ENCODE measurements at regions not wholly inside any gene's neighbourhood (a gene's known extent, or its start where the extent isn't known, plus 50 kb on each side); places are given as distances from the start of the nearest gene placed in this dataset.
"Not testable (repeated sequence)": the region's sequence is repeated elsewhere in the genome, so short reads cannot be mapped to it uniquely, and the experiment has no call there.

DNA sequence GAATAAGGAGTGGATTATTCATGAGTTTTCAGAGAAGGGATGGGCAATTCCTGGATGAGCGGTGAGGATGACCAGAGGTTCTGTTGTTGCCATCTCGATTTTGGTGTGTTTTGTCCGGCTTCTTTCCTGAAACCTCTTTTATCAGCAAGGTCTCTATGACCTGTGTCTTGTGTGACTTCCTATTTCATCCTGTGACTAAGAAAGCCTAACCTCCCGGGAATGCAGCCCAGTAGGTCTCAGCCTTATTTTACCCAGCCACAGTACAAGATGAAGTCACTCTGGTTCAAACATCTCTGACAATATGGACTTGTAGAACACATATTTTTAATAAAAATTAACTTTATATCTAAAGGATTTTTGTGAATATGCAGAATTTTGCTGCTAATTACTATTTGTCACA, 716.4 kb downstream of the FSCB start:
- DNase-seq = no peak
- in situ Hi-C loops (cut with MboI; ENCODE audit: low pct_unique_long_range_greater_than_20kb, low sequenced_read_pairs) = no loop called here

GRCh38 chr14:43789458-43789857, 717.6 kb downstream of the FSCB start:
- no peak for DNase-seq
- in situ Hi-C loops (cut with MboI; ENCODE audit: low pct_unique_long_range_greater_than_20kb, low sequenced_read_pairs) = no loop called here

DNA sequence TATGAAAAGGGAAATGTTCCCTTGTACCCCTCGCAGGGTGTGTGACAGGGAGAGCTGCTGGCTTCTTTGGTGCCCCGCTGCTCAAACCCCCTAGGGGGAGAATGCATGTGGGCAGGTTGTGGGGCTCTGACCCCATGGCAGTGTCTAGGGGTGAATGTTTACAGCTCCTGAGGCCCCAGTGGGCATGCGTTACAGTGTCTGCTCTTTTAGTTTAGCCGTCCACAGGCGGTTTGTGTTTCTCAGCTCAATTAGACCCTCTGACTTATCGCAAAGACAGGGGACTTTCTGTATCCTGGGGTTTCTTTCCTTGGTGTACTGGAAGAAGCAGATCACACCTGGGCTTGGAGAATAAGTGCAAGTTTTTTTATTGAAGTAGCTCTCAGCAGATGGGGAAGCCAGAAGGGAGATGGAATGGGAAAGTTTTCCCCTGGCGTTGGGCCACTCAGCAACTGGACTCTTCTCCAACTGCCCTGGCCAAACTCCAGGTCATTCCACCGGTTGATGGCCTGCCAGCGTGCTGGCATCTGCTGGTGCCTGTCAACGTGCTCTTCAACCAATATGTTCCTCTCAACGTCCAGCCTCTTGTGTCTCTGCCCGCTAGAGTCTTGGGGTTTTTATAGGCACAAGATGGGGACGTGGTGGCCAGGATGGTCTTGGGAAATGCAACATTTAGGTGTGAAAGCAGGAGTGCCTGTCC, 720.9 kb downstream of the FSCB start:
- in situ Hi-C loops (cut with MboI; ENCODE audit: low pct_unique_long_range_greater_than_20kb, low sequenced_read_pairs) = no loop called here
- DNase-seq = no peak

DNA sequence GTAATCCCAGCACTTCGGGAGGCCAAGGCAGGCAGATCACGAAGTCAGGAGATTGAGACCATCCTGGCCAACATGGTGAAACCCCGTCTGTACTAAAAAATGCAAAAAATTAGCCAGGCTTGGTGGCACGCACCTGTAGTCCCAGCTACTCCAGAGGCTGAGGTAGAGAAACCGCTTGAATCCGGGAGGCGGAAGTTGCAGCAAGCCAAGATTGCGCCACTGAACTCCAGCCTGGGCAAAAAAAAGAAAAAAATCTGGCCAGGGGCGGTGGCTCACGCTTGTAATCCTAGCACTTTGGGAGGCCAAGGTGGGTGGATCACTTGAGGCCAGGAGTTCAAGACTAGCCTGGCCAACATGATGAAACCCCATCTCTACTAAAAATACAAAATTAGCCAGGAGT, 722.7 kb downstream of the FSCB start:
- DNase-seq; in situ Hi-C loops (cut with MboI; ENCODE audit: low pct_unique_long_range_greater_than_20kb, low sequenced_read_pairs): not testable (repeated sequence)

GRCh38 chr14:43778937-43779639, 728.0 kb downstream of the FSCB start:
- in situ Hi-C loops (cut with MboI; ENCODE audit: low pct_unique_long_range_greater_than_20kb, low sequenced_read_pairs) = no loop called here
- DNase-seq = no peak

DNA sequence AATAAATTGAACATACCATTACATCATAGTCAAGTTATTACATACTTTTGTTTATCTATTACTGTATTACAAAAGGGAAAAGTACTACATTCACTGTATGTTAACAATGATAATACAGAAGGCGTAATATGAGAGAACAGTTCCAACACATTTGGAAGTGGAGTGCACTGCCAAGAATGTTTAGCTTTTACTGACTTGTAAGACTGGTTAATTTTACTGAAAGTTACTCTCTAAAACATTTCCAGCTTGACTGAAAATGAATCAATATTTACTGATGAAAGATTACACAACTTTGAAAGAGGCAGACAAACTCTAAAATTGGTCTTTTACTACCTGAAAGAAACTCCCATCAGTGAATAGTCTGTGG, 728.5 kb downstream of the FSCB start:
- no peak for DNase-seq
- in situ Hi-C loops (cut with MboI; ENCODE audit: low pct_unique_long_range_greater_than_20kb, low sequenced_read_pairs) = no loop called here

GRCh38 chr14:43765474-43765873, 741.6 kb downstream of the FSCB start:
- no peak for DNase-seq
- in situ Hi-C loops (cut with MboI; ENCODE audit: low pct_unique_long_range_greater_than_20kb, low sequenced_read_pairs) = no loop called here

- no peak for DNase-seq
- in situ Hi-C loops (cut with MboI; ENCODE audit: low pct_unique_long_range_greater_than_20kb, low sequenced_read_pairs) = no loop called here
Observed at GRCh38 chr14:43764433-43764832, 742.6 kb downstream of the FSCB start.

DNA sequence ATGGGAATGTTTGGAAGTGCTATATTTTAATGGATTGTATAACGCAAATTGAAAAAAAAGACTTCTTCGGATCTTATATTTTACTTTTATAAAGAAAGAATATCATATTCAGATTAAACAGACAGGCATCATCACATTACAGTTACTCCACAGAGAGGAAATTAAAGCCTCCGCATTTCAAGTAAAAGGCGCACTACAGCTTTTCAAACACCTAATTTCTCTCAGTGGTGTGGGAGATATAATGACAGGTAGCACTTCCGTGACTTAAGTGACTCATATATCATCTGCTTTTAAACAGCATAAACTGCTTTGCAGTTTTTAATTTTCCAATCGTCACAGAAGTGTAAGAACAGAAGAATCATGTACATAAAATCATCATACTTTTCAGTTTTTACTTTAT, 751.4 kb downstream of the FSCB start:
- in situ Hi-C loops (cut with MboI; ENCODE audit: low pct_unique_long_range_greater_than_20kb, low sequenced_read_pairs) = no loop called here
- DNase-seq = no peak

DNA sequence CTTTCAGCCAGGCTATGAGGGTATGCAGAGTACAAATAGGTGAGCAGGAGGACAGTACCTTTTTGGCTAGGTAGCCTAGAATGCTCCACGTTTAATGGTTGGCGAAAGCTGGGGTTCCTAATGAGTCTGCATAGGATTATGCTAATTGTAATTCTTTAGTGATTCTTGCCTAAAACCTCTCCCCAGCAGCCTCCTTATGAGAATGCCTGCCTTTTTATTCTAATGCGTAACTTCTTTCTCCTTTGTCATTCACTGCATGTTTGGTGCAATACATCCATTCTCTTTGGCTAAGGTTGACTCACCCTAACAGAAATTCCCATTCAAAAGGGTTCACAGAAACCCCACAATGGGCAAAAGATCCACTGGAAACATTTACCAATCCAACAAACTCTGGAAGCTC, 752.2 kb downstream of the FSCB start:
- in situ Hi-C loops (cut with MboI; ENCODE audit: low pct_unique_long_range_greater_than_20kb, low sequenced_read_pairs) = no loop called here
- DNase-seq = no peak

DNA sequence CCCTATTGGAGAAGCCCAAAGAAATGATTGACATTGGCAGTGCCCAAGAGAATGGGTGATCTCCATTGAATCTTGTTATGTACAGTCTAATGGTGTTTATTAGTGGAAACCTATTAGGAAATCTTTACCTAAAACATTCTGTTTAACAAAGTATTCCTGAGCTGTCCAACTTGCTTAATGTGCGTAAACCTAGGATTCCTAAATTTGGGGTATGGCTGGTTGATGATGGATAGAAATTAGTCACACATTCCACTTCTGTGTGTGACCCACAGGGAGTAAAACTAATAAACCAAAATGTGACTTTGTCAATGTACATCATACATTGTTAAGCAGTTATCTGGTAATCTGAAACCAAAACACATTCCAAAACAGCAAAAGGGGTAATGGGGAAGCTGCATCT, 761.3 kb downstream of the FSCB start:
- in situ Hi-C loops (cut with MboI; ENCODE audit: low pct_unique_long_range_greater_than_20kb, low sequenced_read_pairs) = no loop called here
- DNase-seq = no peak

- in situ Hi-C loops (cut with MboI; ENCODE audit: low pct_unique_long_range_greater_than_20kb, low sequenced_read_pairs) = no loop called here
- DNase-seq = no peak
Observed at GRCh38 chr14:43735932-43736331, 771.2 kb downstream of the FSCB start.

GRCh38 chr14:43729143-43729542, 777.9 kb downstream of the FSCB start:
- no peak for DNase-seq
- in situ Hi-C loops (cut with MboI; ENCODE audit: low pct_unique_long_range_greater_than_20kb, low sequenced_read_pairs) = no loop called here

DNA sequence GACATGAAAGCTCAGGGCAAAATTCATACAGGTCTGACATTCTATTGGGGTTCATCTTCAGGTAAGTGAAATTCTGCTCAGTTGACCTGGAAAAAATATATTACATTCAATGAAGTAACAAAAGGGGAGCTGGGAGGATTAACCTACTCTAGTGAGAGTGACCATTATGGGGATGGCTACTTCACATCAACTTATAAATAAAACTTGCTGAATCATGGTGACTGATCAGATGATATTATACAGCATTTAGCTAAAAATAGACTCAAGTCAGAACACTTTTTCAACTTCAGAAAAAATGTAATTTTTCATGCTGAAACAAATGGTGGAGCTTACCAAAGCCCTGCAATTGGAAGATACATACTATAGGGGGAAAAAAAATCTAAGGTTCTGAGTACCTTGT, 800.2 kb downstream of the FSCB start:
- no peak for DNase-seq
- in situ Hi-C loops (cut with MboI; ENCODE audit: low pct_unique_long_range_greater_than_20kb, low sequenced_read_pairs) = no loop called here

DNA sequence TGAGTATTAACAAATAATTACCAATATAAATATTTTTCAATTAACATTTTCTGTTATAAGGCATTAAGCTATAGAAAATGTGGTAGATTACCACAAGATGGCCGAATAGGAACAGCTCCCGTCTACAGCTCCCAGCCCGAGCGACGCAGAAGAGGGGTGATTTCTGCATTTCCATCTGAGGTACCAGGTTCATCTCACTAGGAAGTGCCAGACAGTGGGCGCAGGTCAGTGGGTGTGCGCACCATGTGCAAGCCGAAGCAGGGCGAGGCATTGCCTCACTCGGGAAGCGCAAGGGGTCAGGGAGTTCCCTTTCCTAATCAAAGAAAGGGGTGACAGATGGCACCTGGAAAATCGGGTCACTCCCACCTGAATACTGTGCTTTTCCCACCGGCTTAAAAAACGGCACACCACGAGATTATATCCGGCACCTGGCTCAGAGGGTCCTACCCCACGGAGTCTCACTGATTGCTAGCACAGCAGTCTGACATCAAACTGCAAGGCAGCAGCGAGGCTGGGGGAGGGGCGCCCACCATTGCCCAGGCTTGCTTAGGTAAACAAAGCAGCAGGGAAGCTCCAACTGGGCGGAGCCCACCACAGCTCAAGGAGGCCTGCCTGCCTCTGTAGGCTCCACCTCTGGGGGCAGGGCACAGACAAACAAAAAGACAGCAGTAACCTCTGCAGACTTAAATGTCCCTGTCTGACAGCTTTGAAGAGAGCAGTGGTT, 808.4 kb downstream of the FSCB start:
- in situ Hi-C loops (cut with MboI; ENCODE audit: low pct_unique_long_range_greater_than_20kb, low sequenced_read_pairs); DNase-seq: not testable (repeated sequence)

DNA sequence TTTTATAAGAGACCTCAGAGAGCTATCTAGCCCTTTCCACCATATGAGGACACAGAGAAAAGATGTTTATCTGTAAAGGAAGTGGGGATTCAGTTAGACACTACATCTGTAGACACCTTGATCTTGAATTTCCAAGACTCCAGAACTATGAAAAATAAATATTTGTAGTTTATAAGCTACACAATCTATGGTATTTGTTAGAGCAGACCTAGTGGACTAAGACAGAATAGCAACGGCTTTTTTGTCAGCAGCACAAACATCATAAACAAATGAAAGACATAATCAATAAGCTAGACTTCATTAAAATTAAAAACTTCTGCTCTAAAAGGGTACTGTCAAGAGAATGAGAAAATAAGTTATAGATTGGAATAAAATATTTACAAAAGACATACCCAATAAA, 810.1 kb downstream of the FSCB start:
- DNase-seq = no peak
- in situ Hi-C loops (cut with MboI; ENCODE audit: low pct_unique_long_range_greater_than_20kb, low sequenced_read_pairs) = no loop called here

- no peak for DNase-seq
- in situ Hi-C loops (cut with MboI; ENCODE audit: low pct_unique_long_range_greater_than_20kb, low sequenced_read_pairs) = no loop called here
Observed at GRCh38 chr14:43692706-43693105, 814.4 kb downstream of the FSCB start.

GRCh38 chr14:43687921-43688320, 819.2 kb downstream of the FSCB start:
- no peak for DNase-seq
- in situ Hi-C loops (cut with MboI; ENCODE audit: low pct_unique_long_range_greater_than_20kb, low sequenced_read_pairs) = no loop called here

GRCh38 chr14:43677581-43677980, 829.5 kb downstream of the FSCB start:
- in situ Hi-C loops (cut with MboI; ENCODE audit: low pct_unique_long_range_greater_than_20kb, low sequenced_read_pairs) = no loop called here
- no peak for DNase-seq

GRCh38 chr14:43674273-43674672, 832.8 kb downstream of the FSCB start:
- in situ Hi-C loops (cut with MboI; ENCODE audit: low pct_unique_long_range_greater_than_20kb, low sequenced_read_pairs) = no loop called here

More at GRCh38 chr14:43674273-43674672, 832.8 kb downstream of the FSCB start:
- DNase-seq = no peak
